GM12873 (cell line): ENCODE measurements at regions not wholly inside any gene's neighbourhood (a gene's known extent, or its start where the extent isn't known, plus 50 kb on each side); places are given as distances from the start of the nearest gene placed in this dataset.

Experiments used
- TF ChIP-seq, protein P1 (sequence below): IDR thresholded peaks from 2 replicates; pipeline ENCODE4 v1.5.1; 2012; ENCODE audit warnings: low read depth, mild to moderate bottlenecking, moderate library complexity, low read length, control low read depth; ENCODE audit not compliant: insufficient read depth; ENCODE audit errors: missing control alignments

DNA sequence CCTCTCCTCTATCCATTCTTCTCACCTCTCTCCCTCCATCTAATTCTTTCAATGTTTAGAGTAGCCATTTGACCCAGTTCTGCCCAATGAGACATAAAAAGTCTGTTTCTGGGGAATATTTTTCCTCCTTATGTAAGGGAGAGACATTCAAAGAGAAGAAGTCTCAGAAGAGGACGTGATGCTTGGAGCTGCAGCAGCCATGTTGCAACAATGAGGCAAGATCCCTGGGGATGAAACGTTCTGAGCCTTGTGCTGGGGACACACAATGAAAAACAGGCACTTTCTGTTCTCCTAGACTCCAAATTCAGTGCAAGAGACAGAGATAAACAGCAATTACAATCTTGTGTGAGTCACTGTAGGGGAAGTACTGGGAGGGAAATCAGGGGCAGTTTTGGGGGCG lies 130.8 kb downstream of the FOXL1 start:
- TF ChIP-seq, protein P1, sequence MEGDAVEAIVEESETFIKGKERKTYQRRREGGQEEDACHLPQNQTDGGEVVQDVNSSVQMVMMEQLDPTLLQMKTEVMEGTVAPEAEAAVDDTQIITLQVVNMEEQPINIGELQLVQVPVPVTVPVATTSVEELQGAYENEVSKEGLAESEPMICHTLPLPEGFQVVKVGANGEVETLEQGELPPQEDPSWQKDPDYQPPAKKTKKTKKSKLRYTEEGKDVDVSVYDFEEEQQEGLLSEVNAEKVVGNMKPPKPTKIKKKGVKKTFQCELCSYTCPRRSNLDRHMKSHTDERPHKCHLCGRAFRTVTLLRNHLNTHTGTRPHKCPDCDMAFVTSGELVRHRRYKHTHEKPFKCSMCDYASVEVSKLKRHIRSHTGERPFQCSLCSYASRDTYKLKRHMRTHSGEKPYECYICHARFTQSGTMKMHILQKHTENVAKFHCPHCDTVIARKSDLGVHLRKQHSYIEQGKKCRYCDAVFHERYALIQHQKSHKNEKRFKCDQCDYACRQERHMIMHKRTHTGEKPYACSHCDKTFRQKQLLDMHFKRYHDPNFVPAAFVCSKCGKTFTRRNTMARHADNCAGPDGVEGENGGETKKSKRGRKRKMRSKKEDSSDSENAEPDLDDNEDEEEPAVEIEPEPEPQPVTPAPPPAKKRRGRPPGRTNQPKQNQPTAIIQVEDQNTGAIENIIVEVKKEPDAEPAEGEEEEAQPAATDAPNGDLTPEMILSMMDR, result no peak

DNA sequence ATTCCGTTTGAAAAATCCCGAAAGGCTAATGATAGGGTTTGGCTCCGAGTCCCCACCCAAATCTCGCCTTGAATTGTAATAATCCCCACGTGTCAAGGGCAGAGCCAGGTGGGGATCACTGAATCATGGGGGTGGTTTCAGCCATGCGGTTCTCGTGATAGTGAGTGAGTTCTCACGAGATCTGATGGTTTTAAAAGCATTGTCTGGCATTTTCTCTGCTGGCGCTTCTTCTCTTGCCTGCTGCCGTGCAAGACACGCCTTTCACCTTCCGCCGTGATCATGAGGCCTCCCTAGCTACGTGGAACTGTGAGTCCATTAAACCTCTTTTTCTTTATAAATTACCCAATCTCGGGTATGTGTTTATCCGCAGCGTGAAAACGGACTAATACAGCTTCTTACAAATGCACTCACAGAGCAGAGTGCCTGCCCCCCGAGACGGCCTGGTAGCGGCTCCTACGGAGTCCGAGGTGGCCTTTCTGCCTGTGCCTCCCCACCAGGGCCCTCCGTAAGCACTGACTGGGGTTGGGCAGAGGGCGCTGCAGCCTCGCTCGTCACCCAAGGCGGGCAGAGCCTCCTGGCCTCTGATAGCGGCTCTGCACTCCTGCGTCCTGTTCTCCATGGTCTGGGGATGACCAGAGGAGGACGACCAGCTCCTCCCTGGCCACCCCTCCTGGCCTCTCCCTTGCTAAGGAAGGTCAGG lies 131.7 kb downstream of the FOXL1 start:
- TF ChIP-seq, protein P1, result no peak

DNA sequence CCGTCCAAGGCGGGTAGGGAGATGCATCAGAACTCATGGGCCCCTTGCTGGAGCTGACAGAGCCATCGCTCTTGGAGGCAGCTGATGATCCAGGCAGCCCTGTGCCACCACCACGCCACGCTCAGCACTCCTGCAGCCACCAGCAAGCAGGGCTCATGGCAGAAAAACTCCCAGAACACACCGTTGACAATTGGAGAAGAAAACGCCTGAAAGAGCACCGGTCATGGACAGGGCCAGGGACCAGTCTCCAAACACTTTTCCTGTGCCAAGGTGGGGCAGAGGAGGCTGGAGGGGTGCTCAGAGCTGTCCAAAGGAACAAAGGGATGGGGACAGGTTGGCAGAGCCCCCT lies 132.2 kb downstream of the FOXL1 start:
- TF ChIP-seq, protein P1, result no peak

DNA sequence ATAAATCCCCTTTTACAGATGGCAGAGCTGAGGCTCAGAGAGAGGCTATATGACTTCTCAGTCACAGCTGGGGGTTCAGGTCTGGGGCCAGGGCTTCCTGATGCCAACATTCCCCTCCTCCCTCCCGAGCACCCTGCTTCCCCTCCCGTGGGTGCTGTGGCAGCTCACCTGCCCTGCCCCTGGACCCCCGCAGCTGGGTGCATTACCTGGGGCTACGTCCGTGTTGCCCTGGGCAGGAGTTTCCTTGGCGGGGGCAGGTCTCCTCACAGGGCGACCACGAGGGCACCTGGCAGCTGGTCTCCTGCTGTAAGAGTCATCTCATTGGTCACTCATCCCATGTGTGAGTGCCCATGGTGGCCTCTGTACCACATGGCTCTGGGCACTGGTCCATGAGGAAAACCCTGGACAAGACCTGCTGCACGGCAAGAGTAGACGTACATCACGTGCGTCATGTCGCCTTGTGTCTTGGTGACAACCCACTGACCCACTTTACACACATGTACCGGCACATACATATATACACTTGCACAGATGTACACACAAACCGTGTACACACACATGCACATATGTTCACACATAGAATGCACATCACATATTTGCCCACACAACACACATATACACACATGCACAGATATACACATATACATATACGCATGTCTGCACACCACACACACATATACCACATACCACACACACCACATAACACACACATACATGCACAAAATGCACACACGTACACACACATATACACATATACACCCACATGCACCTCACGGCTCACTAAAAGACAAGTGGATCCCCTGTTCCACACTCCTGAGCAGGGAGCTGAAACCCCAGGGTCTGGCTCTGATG lies 134.0 kb downstream of the FOXL1 start:
- TF ChIP-seq, protein P1, result no peak

DNA sequence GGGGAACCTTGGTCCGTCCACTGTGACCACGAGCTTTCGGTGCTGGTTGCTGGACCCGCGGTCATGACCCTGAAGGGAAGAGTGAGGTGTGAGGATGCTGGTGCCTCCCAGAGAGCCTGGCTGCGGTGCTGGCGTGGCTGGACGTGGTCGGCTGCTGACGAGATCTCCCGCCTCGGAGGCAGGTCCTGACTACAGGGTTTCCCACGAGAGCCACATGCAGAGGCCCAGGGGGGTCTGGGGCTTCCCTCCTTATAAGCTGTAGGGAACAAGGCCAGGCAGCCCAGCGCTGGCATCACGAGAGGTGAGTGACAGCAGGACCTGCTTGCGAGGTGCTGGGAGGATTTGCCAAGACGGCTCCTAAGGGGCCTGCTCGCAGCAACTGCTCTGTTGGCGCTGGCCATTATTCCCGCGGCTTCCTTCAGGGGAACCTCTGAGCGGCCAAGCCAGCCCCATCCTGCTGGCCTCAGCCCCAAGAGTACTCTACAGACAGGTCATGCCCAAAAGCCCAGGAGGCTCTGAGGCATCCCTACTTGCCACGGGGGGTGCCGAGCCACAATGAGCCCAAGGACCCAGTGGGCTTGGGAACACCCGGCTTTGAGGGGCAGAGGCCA lies 134.8 kb downstream of the FOXL1 start:
- TF ChIP-seq, protein P1, result no peak

DNA sequence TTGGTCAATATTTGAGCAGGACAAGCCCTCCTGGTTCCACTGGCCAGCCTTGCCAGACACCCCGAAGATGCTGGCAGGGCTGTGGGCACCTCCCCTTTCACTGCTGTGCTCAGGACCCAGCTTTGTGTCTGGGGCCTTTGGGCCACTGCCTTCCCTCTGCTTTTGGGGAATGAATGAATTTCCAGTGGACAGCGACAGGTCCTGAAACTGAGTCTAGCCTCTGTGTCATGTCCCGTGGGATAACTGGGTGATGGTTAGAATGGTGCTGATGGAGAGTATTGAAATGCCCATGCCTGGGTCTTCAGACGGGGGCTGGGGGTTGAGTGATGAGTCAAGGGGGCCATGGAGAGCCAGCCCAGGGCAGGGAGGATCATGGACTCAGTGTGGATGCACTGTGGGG lies 135.8 kb downstream of the FOXL1 start:
- TF ChIP-seq, protein P1, result no peak

DNA sequence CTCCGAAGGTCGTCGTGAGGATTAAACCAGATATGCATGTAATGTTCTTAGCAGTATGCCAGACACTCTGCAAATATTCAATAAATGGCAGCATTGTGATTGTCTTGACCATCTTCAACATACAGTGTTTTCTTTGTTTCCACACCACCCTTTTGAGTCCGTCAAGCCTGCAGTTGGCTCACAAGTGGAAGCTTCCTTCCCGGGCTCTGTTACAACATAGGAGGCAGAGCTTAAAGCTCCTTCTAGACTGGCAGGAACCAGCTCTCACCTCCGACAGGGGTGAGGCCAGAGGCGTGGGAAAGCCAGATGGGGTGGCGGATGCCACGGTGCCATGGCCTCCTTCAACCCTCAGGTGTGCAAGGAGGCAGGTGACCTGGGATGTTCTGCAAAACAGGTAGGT lies 138.3 kb downstream of the FOXL1 start:
- TF ChIP-seq, protein P1, result no peak
